ENCODE measurements at regions not wholly inside any gene's neighbourhood (a gene's known extent, or its start where the extent isn't known, plus 50 kb on each side); places are given as distances from the start of the nearest gene placed in this dataset.

DNA sequence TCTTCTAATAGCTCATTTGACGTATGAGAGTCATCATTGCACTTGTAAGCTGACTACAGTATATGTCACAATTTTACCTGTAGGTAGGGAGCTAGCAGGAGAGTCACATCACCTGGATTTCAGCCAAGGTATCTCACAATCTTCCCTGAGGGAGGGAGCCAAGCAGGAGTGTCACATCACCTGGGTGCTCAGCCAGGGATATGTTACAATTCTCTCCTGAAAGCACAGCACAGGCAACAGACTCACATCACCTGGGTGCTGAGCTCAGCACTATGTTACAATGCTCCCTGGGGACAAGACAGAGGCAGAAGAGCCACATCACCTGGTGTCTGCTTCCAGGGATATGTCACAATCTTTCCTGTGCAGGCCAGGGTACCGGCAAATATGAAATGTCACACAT lies 51.5 kb upstream of the ZNF730 start:
- ChIA-PET CTCF (no interaction called here), POLR2A (no interaction called here)
- no peaks in the 10 kb centered on the region for H3K27me3 Mint-ChIP-seq
- no peak overlapping the region for H3K4me3 Mint-ChIP-seq
- H3K27ac Mint-ChIP-seq, result no peak overlapping the region
- H3K4me1 Mint-ChIP-seq, result no peaks in the 10 kb centered on the region
- H3K9me3 Mint-ChIP-seq, result peaks cover 56% of the 10 kb centered on the region
- peaks cover 2% of the 10 kb centered on the region for H3K36me3 Mint-ChIP-seq (ENCODE audit: low read depth)
- DNase-seq, result no peak

GRCh38 chr19:23062921-23063320 lies 53.9 kb upstream of the ZNF730 start:
- POLR2A ChIA-PET, result no interaction called here
- Mint-ChIP-seq H3K36me3 (ENCODE audit: low read depth) (no peaks in the 10 kb centered on the region), H3K9me3 (peaks cover 60% of the 10 kb centered on the region), H3K27me3 (no peaks in the 10 kb centered on the region), H3K4me3 (no peak overlapping the region), H3K27ac (no peak overlapping the region), H3K4me1 (no peaks in the 10 kb centered on the region)
- no peak for DNase-seq
- CTCF ChIA-PET, result no interaction called here

DNA sequence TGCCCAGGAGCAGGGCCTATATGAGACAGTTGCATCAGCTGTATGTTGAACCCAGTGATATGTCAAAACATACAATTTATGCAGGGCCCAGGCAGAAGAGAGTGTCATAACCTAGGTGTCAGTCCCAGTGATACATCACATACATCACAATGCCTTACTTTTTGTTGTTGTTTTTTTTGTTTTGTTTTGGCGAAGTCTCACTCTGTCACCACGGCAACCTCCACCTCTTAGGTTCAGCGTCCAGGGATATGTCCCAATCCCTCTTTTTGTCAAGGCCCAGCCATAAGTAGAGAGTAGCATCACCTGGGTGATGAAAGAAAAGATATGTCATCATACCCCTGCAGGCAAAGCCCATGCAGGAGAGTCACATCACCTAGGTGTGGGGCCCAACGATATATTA lies 56.8 kb upstream of the ZNF730 start:
- POLR2A ChIA-PET, result no interaction called here
- H3K9me3 Mint-ChIP-seq, result peaks cover 64% of the 10 kb centered on the region
- DNase-seq, result no peak
- no peaks in the 10 kb centered on the region for H3K4me1 Mint-ChIP-seq
- no peak overlapping the region for H3K27ac Mint-ChIP-seq
- CTCF ChIA-PET, result no interaction called here
- H3K4me3 Mint-ChIP-seq, result no peak overlapping the region
- H3K27me3 Mint-ChIP-seq, result no peaks in the 10 kb centered on the region
- H3K36me3 Mint-ChIP-seq (ENCODE audit: low read depth), result no peaks in the 10 kb centered on the region

DNA sequence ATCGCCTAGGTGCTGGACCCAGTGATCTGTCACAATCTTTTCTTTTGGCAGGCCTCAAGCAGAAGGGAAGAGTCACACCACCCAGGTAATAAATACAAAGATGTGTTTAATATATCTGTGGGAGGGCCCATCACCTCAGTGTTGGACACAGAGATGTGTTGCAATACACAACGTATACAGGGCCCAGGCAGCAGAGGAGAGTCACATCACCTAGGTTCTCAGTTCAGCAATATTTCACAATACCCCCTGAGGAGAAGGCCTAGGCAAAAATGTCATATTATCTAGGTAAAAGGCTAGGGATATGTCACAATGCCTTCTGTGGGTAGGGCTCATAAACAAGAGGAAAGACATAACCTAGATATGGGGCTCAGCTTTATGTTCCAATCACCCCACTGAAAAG lies 53.5 kb upstream of the ZNF728 start:
- H3K4me1 Mint-ChIP-seq, result no peaks in the 10 kb centered on the region
- POLR2A ChIA-PET, result no interaction called here
- H3K4me3 Mint-ChIP-seq, result no peak overlapping the region
- peaks cover 66% of the 10 kb centered on the region for H3K9me3 Mint-ChIP-seq
- no peaks in the 10 kb centered on the region for H3K36me3 Mint-ChIP-seq (ENCODE audit: low read depth)
- no peak overlapping the region for H3K27ac Mint-ChIP-seq
- no peaks in the 10 kb centered on the region for H3K27me3 Mint-ChIP-seq
- DNase-seq, result no peak
- CTCF ChIA-PET, result no interaction called here

DNA sequence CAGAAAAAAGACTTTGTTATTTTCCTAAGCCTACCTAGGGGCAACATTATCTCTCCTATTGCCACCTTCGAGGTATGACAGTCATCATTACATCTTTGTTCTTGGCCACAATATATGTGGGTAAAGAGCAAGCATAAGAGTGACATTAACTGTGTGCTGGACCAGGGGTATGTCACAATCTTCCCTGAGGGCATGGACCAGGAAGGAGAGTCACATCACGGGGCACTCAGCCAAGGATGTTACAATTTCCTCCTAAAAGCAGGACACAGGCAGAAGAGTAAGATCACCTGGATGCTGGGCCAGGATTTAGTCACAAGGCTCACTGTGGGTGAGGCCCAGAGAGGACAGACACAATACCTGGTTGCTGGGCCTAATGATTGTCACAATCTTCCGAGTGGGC lies 53.0 kb upstream of the ZNF728 start:
- ChIA-PET POLR2A (no interaction called here), CTCF (no interaction called here)
- Mint-ChIP-seq H3K36me3 (ENCODE audit: low read depth) (no peaks in the 10 kb centered on the region), H3K4me1 (no peaks in the 10 kb centered on the region), H3K4me3 (no peak overlapping the region), H3K27ac (no peak overlapping the region), H3K9me3 (peaks cover 67% of the 10 kb centered on the region), H3K27me3 (no peaks in the 10 kb centered on the region)
- DNase-seq, result no peak

GRCh38 chr19:23055501-23055900 lies 52.5 kb upstream of the ZNF728 start:
- ChIA-PET POLR2A (no interaction called here), CTCF (no interaction called here)
- DNase-seq, result no peak
- H3K4me1 Mint-ChIP-seq, result no peaks in the 10 kb centered on the region
- no peaks in the 10 kb centered on the region for H3K36me3 Mint-ChIP-seq (ENCODE audit: low read depth)
- H3K27me3 Mint-ChIP-seq, result no peaks in the 10 kb centered on the region
- no peak overlapping the region for H3K27ac Mint-ChIP-seq
- H3K9me3 Mint-ChIP-seq, result peaks cover 66% of the 10 kb centered on the region
- no peak overlapping the region for H3K4me3 Mint-ChIP-seq

- Mint-ChIP-seq H3K27ac (no peak overlapping the region), H3K9me3 (peaks cover 60% of the 10 kb centered on the region), H3K36me3 (ENCODE audit: low read depth) (no peaks in the 10 kb centered on the region), H3K4me1 (no peaks in the 10 kb centered on the region), H3K4me3 (no peak overlapping the region), H3K27me3 (no peaks in the 10 kb centered on the region)
- CTCF ChIA-PET, result no interaction called here
- no peak for DNase-seq
- POLR2A ChIA-PET, result no interaction called here
These were observed 51.5 kb upstream of the ZNF728 start for GRCh38 chr19:23054456-23054855.

Data from activated CD4-positive, alpha-beta memory T cell treated with anti-CD3 and anti-CD28 coated beads, Interleukin-2, amount 10 ng/mL, durations not matched to agents 7 days and 5 days (primary cell).